ENCODE measurements at regions not wholly inside any gene's neighbourhood (a gene's known extent, or its start where the extent isn't known, plus 50 kb on each side); places are given as distances from the start of the nearest gene placed in this dataset.

- TF ChIP-seq POLR2A (IDR thresholded peaks at IDR 0.05) = no peak
- no peak for TF ChIP-seq CTCF (IDR thresholded peaks at IDR 0.05)
- TF ChIP-seq POLR2AphosphoS5 (IDR thresholded peaks at IDR 0.05) = no peak
Observed at GRCh38 chr1:87219626-87220025, 109.1 kb upstream of the LMO4 start.

Measured in breast epithelium (tissue), 3 donors.